OCI-LY1 (cell line): ENCODE measurements at regions not wholly inside any gene's neighbourhood (a gene's known extent, or its start where the extent isn't known, plus 50 kb on each side); places are given as distances from the start of the nearest gene placed in this dataset.

Source experiments
- H2AFZ ChIP-seq: fragments of 200-600 bp; sonication (generic), shearing (Covaris generic); 2 replicates; pipeline ENCODE4 v1.6.0; 2014; ENCODE audit warnings: antibody characterized with exemption, mild to moderate bottlenecking, low read length
- H3F3A ChIP-seq: fragments of 200-600 bp; sonication (generic), shearing (Covaris generic); 2 replicates; pipeline ENCODE4 v1.6.0; 2014; ENCODE audit warnings: mild to moderate bottlenecking, antibody characterized with exemption, low read length, moderate library complexity; ENCODE audit not compliant: insufficient read depth
- H3K27ac ChIP-seq: fragments of 200-600 bp; sonication (generic); 2 replicates; pipeline ENCODE4 v1.5.1; 2014; ENCODE audit warnings: low read length, mixed run types, mild to moderate bottlenecking, low read depth; ENCODE audit not compliant: poor library complexity, severe bottlenecking
- H3K27me3 ChIP-seq: fragments of 200-600 bp; sonication (generic); 2 replicates; pipeline ENCODE4 v1.6.0; 2014; ENCODE audit warnings: antibody characterized with exemption, mild to moderate bottlenecking, low read length, moderate library complexity; ENCODE audit not compliant: insufficient read depth
- H3K36me3 ChIP-seq: fragments of 200-600 bp; sonication (generic); 2 replicates; pipeline ENCODE4 v1.6.1; 2014; ENCODE audit warnings: mild to moderate bottlenecking, antibody characterized with exemption, low read length, moderate library complexity, mixed read lengths; ENCODE audit not compliant: insufficient read depth
- H3K4me1 ChIP-seq: fragments of 200-600 bp; sonication (generic); 2 replicates; pipeline ENCODE4 v1.5.1; 2014; ENCODE audit warnings: mild to moderate bottlenecking, low read length, moderate library complexity; ENCODE audit not compliant: insufficient read depth, severe bottlenecking
- H3K4me2 ChIP-seq: fragments of 200-600 bp; sonication (generic), shearing (Covaris generic); 2 replicates; pipeline ENCODE4 v1.6.1; 2014; ENCODE audit warnings: low read length
- H3K4me3 ChIP-seq: fragments of 200-600 bp; sonication (generic); 2 replicates; pipeline ENCODE4 v1.5.1; 2014; ENCODE audit warnings: low read length, low read depth, mild to moderate bottlenecking, mixed read lengths; ENCODE audit not compliant: poor library complexity, severe bottlenecking
- H3K79me2 ChIP-seq: fragments of 200-600 bp; shearing (Covaris generic); 2 replicates; pipeline ENCODE4 v1.6.1; 2016; ENCODE audit warnings: mixed run types, low read length, mixed read lengths; ENCODE audit not compliant: insufficient read depth
- H3K9ac ChIP-seq: fragments of 200-600 bp; sonication (generic), shearing (Covaris generic); 2 replicates; pipeline ENCODE4 v1.6.1; 2014; ENCODE audit warnings: mild to moderate bottlenecking, low read length, mixed read lengths
- H3K9me2 ChIP-seq: fragments of 200-600 bp; sonication (generic), shearing (Covaris generic); 2 replicates; pipeline ENCODE4 v1.6.1; 2014; ENCODE audit warnings: low read depth, mild to moderate bottlenecking, low read length, mixed read lengths
- H3K9me3 ChIP-seq: fragments of 200-600 bp; shearing (Covaris generic); 2 replicates; pipeline ENCODE4 v1.6.1; 2014; ENCODE audit warnings: low read length, mixed read lengths
- H4K20me1 ChIP-seq: fragments of 200-600 bp; sonication (generic), shearing (Covaris generic); 2 replicates; pipeline ENCODE4 v1.6.0; 2016; ENCODE audit warnings: mild to moderate bottlenecking, low read length; ENCODE audit not compliant: insufficient read depth
- CTCF ChIP-seq: fragments of 200-600 bp; sonication (generic), shearing (Covaris generic); IDR thresholded peaks from 2 replicates; pipeline ENCODE4 v1.5.1; 2017; ENCODE audit warnings: mild to moderate bottlenecking, antibody characterized with exemption, low read length, moderate library complexity, mixed read lengths
- EZH2 ChIP-seq: fragments of 200-600 bp; sonication (generic), shearing (Covaris generic); IDR thresholded peaks from 2 replicates; pipeline ENCODE4 v1.8.0; 2017; ENCODE audit warnings: borderline replicate concordance, mixed run types, mild to moderate bottlenecking, antibody characterized with exemption, low read length, moderate library complexity, mixed read lengths

DNA sequence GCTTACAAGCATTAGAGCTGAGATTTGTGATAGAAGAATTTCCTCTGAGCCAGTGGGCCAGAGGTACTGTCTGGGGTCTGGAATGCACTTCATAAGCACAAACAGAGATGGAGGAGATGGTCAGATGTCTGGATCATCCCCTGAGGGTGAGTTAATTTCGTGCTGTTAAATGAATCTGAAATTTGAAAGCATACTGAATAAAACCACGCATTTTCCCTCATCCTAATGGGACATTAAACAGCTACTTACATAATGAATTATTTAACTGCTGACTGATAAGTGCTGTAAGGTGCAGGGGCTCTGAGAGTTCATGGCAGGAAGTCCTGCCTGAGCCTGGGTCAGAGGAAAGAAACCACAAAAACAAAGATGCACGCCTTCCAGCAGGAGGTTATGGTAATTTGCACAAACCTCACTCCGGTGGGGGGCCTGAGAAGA lies 136.3 kb upstream of the XYLT1 start:
- Histone ChIP-seq H3K27ac (no peak overlapping the region), H3K9me3 (no peaks in the 10 kb centered on the region), H3F3A (no peaks in the 10 kb centered on the region), H3K4me3 (no peak overlapping the region), H3K36me3 (no peaks in the 10 kb centered on the region), H3K79me2 (no peaks in the 10 kb centered on the region), H4K20me1 (no peaks in the 10 kb centered on the region), H2AFZ (no peak overlapping the region), H3K4me1 (no peaks in the 10 kb centered on the region), H3K27me3 (no peaks in the 10 kb centered on the region), H3K9me2 (no peaks in the 10 kb centered on the region), H3K4me2 (no peak overlapping the region), H3K9ac (no peak overlapping the region)
- TF ChIP-seq EZH2 (no peak), CTCF (no peak)

DNA sequence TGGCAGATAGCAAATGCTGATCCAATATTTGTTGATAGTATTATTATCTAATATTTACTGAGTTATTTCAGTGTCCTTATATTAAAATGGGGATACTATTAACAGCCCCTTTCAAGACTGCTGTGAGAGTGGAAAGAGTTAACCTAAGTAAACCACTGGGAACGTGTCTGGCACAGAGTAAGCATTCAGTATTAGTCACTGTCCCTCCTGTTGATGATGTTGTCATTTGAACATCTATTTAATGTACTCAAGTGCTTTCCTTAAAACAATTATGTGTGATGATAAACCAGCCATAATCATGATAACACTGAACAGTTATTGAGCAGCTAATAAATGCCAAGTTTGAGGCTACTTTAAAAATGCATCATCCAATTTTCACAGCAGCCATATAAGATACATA lies 135.7 kb upstream of the XYLT1 start:
- H3K9me2 ChIP-seq = no peaks in the 10 kb centered on the region
- H3K27me3 ChIP-seq = no peaks in the 10 kb centered on the region
- H3K4me2 ChIP-seq = no peak overlapping the region
- no peaks in the 10 kb centered on the region for H3K9me3 ChIP-seq
- no peaks in the 10 kb centered on the region for H4K20me1 ChIP-seq
- no peak overlapping the region for H3K9ac ChIP-seq
- no peak for TF ChIP-seq CTCF
- no peak for TF ChIP-seq EZH2
- no peaks in the 10 kb centered on the region for H3K36me3 ChIP-seq
- H3F3A ChIP-seq = no peaks in the 10 kb centered on the region
- H3K4me3 ChIP-seq = no peak overlapping the region
- H2AFZ ChIP-seq = no peak overlapping the region
- H3K79me2 ChIP-seq = no peaks in the 10 kb centered on the region
- H3K4me1 ChIP-seq = no peaks in the 10 kb centered on the region
- H3K27ac ChIP-seq = no peak overlapping the region

GRCh38 chr16:17605784-17606183 lies 135.0 kb upstream of the XYLT1 start:
- Histone ChIP-seq H3K9ac (no peak overlapping the region), H2AFZ (no peak overlapping the region), H3K4me1 (no peaks in the 10 kb centered on the region), H4K20me1 (no peaks in the 10 kb centered on the region), H3K4me2 (no peak overlapping the region), H3K79me2 (no peaks in the 10 kb centered on the region), H3K36me3 (no peaks in the 10 kb centered on the region), H3K4me3 (no peak overlapping the region), H3K9me3 (no peaks in the 10 kb centered on the region), H3K27me3 (no peaks in the 10 kb centered on the region), H3K27ac (no peak overlapping the region), H3K9me2 (no peaks in the 10 kb centered on the region), H3F3A (no peaks in the 10 kb centered on the region)
- TF ChIP-seq EZH2 (no peak), CTCF (no peak)
